GM23338 (cell line): ENCODE measurements at regions not wholly inside any gene's neighbourhood (a gene's known extent, or its start where the extent isn't known, plus 50 kb on each side); places are given as distances from the start of the nearest gene placed in this dataset.

Source experiments
- ATAC-seq: fragments of 200-7000 bp; cut with Tn5 transposase; 3 replicates; pipeline ENCODE4 v1.9.1; 2020
- DNase-seq: peaks from one replicate; pipeline ENCODE4 v3.0.0-alpha.2; 2015; ENCODE audit warnings: low spot score
- H2AFZ ChIP-seq: fragments of 200-600 bp; sonication (generic); 2 replicates; pipeline ENCODE4 v1.8.0; 2016; ENCODE audit warnings: antibody characterized with exemption, mild to moderate bottlenecking, moderate library complexity
- H3F3A ChIP-seq: fragments of 200-600 bp; sonication (generic); replicated peaks from 2 replicates; pipeline ENCODE4 v1.8.0; 2017; ENCODE audit warnings: antibody characterized with exemption, mixed run types, low read depth
- H3K27ac ChIP-seq: fragments of 200-600 bp; sonication (generic); 2 replicates; pipeline ENCODE4 v1.6.1; 2016; ENCODE audit warnings: low read depth
- H3K27me3 ChIP-seq: fragments of 200-600 bp; sonication (generic); 2 replicates; pipeline ENCODE4 v1.8.0; 2016; ENCODE audit warnings: mild to moderate bottlenecking, mixed run types, moderate library complexity; ENCODE audit not compliant: insufficient read depth
- H3K36me3 ChIP-seq: fragments of 200-600 bp; sonication (generic); 2 replicates; pipeline ENCODE4 v1.8.0; 2016; ENCODE audit warnings: mild to moderate bottlenecking; ENCODE audit not compliant: insufficient read depth
- H3K4me1 ChIP-seq: fragments of 200-600 bp; sonication (generic); 2 replicates; pipeline ENCODE4 v1.8.0; 2016; ENCODE audit warnings: mild to moderate bottlenecking, moderate library complexity; ENCODE audit not compliant: insufficient read depth
- H3K4me2 ChIP-seq: fragments of 200-600 bp; sonication (generic); 2 replicates; pipeline ENCODE4 v1.7.1; 2017; ENCODE audit warnings: mixed run types
- H3K4me3 ChIP-seq: fragments of 200-600 bp; sonication (generic); 2 replicates; pipeline ENCODE4 v1.6.1; 2016; ENCODE audit warnings: mixed run types
- H3K79me2 ChIP-seq: fragments of 200-600 bp; sonication (generic); replicated peaks from 2 replicates; pipeline ENCODE4 v1.8.0; 2017; ENCODE audit warnings: mild to moderate bottlenecking; ENCODE audit not compliant: insufficient read depth
- H3K9me2 ChIP-seq: fragments of 200-600 bp; sonication (generic); 2 replicates; pipeline ENCODE4 v1.8.0; 2017; ENCODE audit not compliant: insufficient read depth
- H4K20me1 ChIP-seq: fragments of 200-600 bp; sonication (generic); replicated peaks from 2 replicates; pipeline ENCODE4 v1.8.0; 2017; ENCODE audit warnings: mild to moderate bottlenecking; ENCODE audit not compliant: insufficient read depth
- H3K27ac Mint-ChIP-seq: 2 replicates; pipeline ENCODE4 v1.8.0; 2020; ENCODE audit warnings: inconsistent platforms, mild to moderate bottlenecking, moderate library complexity, mixed read lengths
- H3K27me3 Mint-ChIP-seq: 3 replicates; pipeline ENCODE4 v1.8.0; 2022; ENCODE audit warnings: low read depth, mild to moderate bottlenecking, moderate library complexity, mixed read lengths, inconsistent platforms; ENCODE audit not compliant: insufficient read depth, poor library complexity
- H3K36me3 Mint-ChIP-seq: 3 replicates; pipeline ENCODE4 v1.8.0; 2021; ENCODE audit warnings: low read depth, mild to moderate bottlenecking, inconsistent platforms, moderate library complexity, mixed read lengths
- H3K4me1 Mint-ChIP-seq: 3 replicates; pipeline ENCODE4 v1.8.0; 2020; ENCODE audit warnings: mild to moderate bottlenecking, inconsistent platforms, mixed read lengths
- H3K4me3 Mint-ChIP-seq: 3 replicates; pipeline ENCODE4 v1.8.0; 2021; ENCODE audit warnings: moderate library complexity, mild to moderate bottlenecking, inconsistent platforms, mixed read lengths
- H3K9me3 Mint-ChIP-seq: 3 replicates; pipeline ENCODE4 v1.8.0; 2020; ENCODE audit warnings: moderate library complexity, mild to moderate bottlenecking, inconsistent platforms, mixed read lengths
- CREB1 ChIP-seq: fragments of 250-450 bp; sonication (Bioruptor Pico); IDR thresholded peaks from 2 replicates; pipeline ENCODE4 v1.5.0; 2020; ENCODE audit warnings: low read depth, mild to moderate bottlenecking, moderate library complexity
- CTCF ChIP-seq, 2 experiments: fragments of 200-600 bp in 1 of 2; sonication (generic) in 1 of 2; conservative IDR thresholded peaks; 2 replicates each; pipeline versions ENCODE4 v1.5.1 to v1.6.1; 2016 to 2017; ENCODE audit warnings: antibody characterized with exemption in 2 of 2, low read depth in 2 of 2, mild to moderate bottlenecking in 2 of 2, moderate library complexity in 1 of 2
- EZH2 ChIP-seq: fragments of 200-600 bp; sonication (generic); IDR thresholded peaks from one replicate; pipeline ENCODE4 v1.8.0; 2017; ENCODE audit warnings: antibody characterized with exemption, mild to moderate bottlenecking, low read depth; ENCODE audit not compliant: unreplicated experiment
- EZH2phosphoT487 ChIP-seq: fragments of 200-600 bp; sonication (generic); IDR thresholded peaks from one replicate; pipeline ENCODE4 v1.8.1; 2018; ENCODE audit warnings: antibody characterized with exemption; ENCODE audit not compliant: unreplicated experiment
- NANOG ChIP-seq: IDR thresholded peaks from 2 replicates; pipeline ENCODE4 v1.6.1; 2016; ENCODE audit warnings: antibody characterized with exemption, borderline replicate concordance
- POLR2AphosphoS5 ChIP-seq: IDR thresholded peaks from 2 replicates; pipeline ENCODE4 v1.6.1; 2016; ENCODE audit warnings: antibody characterized with exemption, low read depth
- REST ChIP-seq: IDR thresholded peaks from one replicate; pipeline ENCODE4 v1.6.1; 2018; ENCODE audit warnings: antibody characterized with exemption; ENCODE audit not compliant: unreplicated experiment
- STAT1 ChIP-seq: IDR thresholded peaks from one replicate; pipeline ENCODE4 v1.6.1; 2016; ENCODE audit warnings: antibody characterized with exemption; ENCODE audit not compliant: unreplicated experiment
- ZNF114 ChIP-seq: fragments of 250-450 bp; sonication (Bioruptor Pico); IDR thresholded peaks from 2 replicates; pipeline ENCODE4 v1.5.0; 2020; ENCODE audit warnings: mild to moderate bottlenecking, moderate library complexity
- ZNF331 ChIP-seq: fragments of 250-450 bp; sonication (Bioruptor Pico); IDR thresholded peaks from 2 replicates; pipeline ENCODE4 v1.5.0; 2020; ENCODE audit warnings: low read depth, mild to moderate bottlenecking, moderate library complexity
- TF ChIP-seq, protein P1 (sequence below): IDR thresholded peaks from 2 replicates; pipeline ENCODE4 v1.6.1; 2016; ENCODE audit warnings: antibody characterized with exemption
- TF ChIP-seq, protein P2 (sequence below): fragments of 250-450 bp; sonication (Bioruptor Pico); IDR thresholded peaks from 2 replicates; pipeline ENCODE4 v1.5.0; 2020; ENCODE audit warnings: mild to moderate bottlenecking, moderate library complexity

DNA sequence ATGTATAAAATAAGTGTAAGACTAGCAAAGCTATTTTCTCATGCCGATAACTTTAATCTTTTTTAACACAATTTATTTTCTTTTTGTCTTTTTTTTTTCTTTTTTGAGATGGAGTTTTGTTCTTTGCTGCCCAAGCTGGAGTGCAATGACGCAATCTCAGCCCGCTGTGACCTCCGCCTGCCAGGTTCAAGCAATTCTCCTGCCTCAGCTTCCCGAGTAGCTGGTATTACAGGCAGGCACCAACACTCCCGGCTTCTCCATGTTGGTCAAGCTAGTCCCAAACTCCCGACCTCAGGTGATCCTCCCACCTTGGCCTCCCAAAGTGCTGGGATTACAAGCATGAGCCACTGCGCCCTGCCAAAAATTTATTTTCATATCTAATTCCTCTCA is 164.2 kb upstream of the SLIT2 start:
- Histone ChIP-seq H2AFZ (no peak overlapping the region), H3K27me3 (no peaks in the 10 kb centered on the region), H4K20me1 (no peaks in the 10 kb centered on the region), H3F3A (no peaks in the 10 kb centered on the region), H3K9me2 (peaks cover 4% of the 10 kb centered on the region), H3K4me1 (no peaks in the 10 kb centered on the region), H3K27ac (no peak overlapping the region), H3K79me2 (no peaks in the 10 kb centered on the region), H3K4me2 (no peak overlapping the region), H3K36me3 (no peaks in the 10 kb centered on the region), H3K4me3 (no peak overlapping the region)
- no peak overlapping the region for H3K4me3 Mint-ChIP-seq
- no peak for DNase-seq
- H3K36me3 Mint-ChIP-seq = no peaks in the 10 kb centered on the region
- no peak for TF ChIP-seq ZNF331
- TF ChIP-seq CREB1 (CRISPR knock-in tag) = no peak
- TF ChIP-seq STAT1 = no peak
- no peak for TF ChIP-seq REST
- TF ChIP-seq, protein P1, sequence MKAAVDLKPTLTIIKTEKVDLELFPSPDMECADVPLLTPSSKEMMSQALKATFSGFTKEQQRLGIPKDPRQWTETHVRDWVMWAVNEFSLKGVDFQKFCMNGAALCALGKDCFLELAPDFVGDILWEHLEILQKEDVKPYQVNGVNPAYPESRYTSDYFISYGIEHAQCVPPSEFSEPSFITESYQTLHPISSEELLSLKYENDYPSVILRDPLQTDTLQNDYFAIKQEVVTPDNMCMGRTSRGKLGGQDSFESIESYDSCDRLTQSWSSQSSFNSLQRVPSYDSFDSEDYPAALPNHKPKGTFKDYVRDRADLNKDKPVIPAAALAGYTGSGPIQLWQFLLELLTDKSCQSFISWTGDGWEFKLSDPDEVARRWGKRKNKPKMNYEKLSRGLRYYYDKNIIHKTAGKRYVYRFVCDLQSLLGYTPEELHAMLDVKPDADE = no peak
- no peak for TF ChIP-seq CTCF (conservative IDR thresholded peaks at IDR 0.05; ENCODE audit: low read depth in 2 of 2)
- TF ChIP-seq NANOG = no peak
- TF ChIP-seq EZH2phosphoT487 = no peak
- TF ChIP-seq, protein P2, sequence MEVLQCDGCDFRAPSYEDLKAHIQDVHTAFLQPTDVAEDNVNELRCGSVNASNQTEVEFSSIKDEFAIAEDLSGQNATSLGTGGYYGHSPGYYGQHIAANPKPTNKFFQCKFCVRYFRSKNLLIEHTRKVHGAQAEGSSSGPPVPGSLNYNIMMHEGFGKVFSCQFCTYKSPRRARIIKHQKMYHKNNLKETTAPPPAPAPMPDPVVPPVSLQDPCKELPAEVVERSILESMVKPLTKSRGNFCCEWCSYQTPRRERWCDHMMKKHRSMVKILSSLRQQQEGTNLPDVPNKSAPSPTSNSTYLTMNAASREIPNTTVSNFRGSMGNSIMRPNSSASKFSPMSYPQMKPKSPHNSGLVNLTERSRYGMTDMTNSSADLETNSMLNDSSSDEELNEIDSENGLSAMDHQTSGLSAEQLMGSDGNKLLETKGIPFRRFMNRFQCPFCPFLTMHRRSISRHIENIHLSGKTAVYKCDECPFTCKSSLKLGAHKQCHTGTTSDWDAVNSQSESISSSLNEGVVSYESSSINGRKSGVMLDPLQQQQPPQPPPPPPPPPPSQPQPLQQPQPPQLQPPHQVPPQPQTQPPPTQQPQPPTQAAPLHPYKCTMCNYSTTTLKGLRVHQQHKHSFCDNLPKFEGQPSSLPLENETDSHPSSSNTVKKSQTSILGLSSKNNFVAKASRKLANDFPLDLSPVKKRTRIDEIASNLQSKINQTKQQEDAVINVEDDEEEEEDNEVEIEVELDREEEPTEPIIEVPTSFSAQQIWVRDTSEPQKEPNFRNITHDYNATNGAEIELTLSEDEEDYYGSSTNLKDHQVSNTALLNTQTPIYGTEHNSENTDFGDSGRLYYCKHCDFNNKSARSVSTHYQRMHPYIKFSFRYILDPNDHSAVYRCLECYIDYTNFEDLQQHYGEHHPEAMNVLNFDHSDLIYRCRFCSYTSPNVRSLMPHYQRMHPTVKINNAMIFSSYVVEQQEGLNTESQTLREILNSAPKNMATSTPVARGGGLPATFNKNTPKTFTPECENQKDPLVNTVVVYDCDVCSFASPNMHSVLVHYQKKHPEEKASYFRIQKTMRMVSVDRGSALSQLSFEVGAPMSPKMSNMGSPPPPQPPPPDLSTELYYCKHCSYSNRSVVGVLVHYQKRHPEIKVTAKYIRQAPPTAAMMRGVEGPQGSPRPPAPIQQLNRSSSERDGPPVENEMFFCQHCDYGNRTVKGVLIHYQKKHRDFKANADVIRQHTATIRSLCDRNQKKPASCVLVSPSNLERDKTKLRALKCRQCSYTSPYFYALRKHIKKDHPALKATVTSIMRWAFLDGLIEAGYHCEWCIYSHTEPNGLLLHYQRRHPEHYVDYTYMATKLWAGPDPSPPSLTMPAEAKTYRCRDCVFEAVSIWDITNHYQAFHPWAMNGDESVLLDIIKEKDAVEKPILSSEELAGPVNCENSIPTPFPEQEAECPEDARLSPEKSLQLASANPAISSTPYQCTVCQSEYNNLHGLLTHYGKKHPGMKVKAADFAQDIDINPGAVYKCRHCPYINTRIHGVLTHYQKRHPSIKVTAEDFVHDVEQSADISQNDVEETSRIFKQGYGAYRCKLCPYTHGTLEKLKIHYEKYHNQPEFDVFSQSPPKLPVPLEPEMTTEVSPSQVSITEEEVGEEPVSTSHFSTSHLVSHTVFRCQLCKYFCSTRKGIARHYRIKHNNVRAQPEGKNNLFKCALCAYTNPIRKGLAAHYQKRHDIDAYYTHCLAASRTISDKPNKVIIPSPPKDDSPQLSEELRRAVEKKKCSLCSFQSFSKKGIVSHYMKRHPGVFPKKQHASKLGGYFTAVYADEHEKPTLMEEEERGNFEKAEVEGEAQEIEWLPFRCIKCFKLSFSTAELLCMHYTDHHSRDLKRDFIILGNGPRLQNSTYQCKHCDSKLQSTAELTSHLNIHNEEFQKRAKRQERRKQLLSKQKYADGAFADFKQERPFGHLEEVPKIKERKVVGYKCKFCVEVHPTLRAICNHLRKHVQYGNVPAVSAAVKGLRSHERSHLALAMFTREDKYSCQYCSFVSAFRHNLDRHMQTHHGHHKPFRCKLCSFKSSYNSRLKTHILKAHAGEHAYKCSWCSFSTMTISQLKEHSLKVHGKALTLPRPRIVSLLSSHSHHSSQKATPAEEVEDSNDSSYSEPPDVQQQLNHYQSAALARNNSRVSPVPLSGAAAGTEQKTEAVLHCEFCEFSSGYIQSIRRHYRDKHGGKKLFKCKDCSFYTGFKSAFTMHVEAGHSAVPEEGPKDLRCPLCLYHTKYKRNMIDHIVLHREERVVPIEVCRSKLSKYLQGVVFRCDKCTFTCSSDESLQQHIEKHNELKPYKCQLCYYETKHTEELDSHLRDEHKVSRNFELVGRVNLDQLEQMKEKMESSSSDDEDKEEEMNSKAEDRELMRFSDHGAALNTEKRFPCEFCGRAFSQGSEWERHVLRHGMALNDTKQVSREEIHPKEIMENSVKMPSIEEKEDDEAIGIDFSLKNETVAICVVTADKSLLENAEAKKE (CRISPR knock-in tag) = no peak
- no peak for TF ChIP-seq ZNF114 (CRISPR knock-in tag)
- no peak for TF ChIP-seq POLR2AphosphoS5
- no peak for TF ChIP-seq EZH2
- no peak overlapping the region for H3K27ac Mint-ChIP-seq
- no peaks in the 10 kb centered on the region for H3K4me1 Mint-ChIP-seq
- H3K9me3 Mint-ChIP-seq = no peaks in the 10 kb centered on the region
- ATAC-seq = no peak
- H3K27me3 Mint-ChIP-seq = no peaks in the 10 kb centered on the region
